HEK293 (cell line): ENCODE measurements at regions not wholly inside any gene's neighbourhood (a gene's known extent, or its start where the extent isn't known, plus 50 kb on each side); places are given as distances from the start of the nearest gene placed in this dataset.

Source experiments
- CTCF ChIA-PET: fragments of 350-600 bp; formaldehyde crosslinking; extraction: SDS; loops from one replicate; lab custom pipeline; 2021; ENCODE audit warnings: antibody characterized with exemption; lab: Yijun Ruan, JAX
- POLR2A ChIA-PET: fragments of 300-600 bp; formaldehyde crosslinking; extraction: SDS; loops from one replicate; lab custom pipeline; 2020; ENCODE audit warnings: antibody characterized with exemption, inconsistent platforms; lab: Yijun Ruan, JAX
- H3K27ac ChIP-seq: fragments of 200-500 bp; sonication (Bioruptor generic); 2 replicates; pipeline ENCODE4 v1.5.1; 2014; ENCODE audit warnings: low read depth, low read length, control low read depth, inconsistent platforms; ENCODE audit errors: extremely low read depth
- H3K36me3 ChIP-seq, 2 experiments: fragments of 200-500 bp in 1 of 2; sonication (Bioruptor generic) in 1 of 2; 1 replicate in 1 of 2; 2 replicates in 1 of 2; pipeline ENCODE4 v1.5.1; 2014 to 2017; ENCODE audit warnings: inconsistent platforms in 2 of 2, low read length in 2 of 2; ENCODE audit not compliant: control insufficient read depth in 2 of 2, insufficient read depth in 1 of 2
- H3K4me1 ChIP-seq: fragments of 200-500 bp; sonication (Bioruptor generic); 2 replicates; pipeline ENCODE4 v1.5.1; 2014; ENCODE audit warnings: mild to moderate bottlenecking, low read length, inconsistent platforms; ENCODE audit not compliant: control insufficient read depth, insufficient read depth
- H3K4me3 ChIP-seq: 2 replicates; pipeline ENCODE4 v1.5.1; 2011; ENCODE audit warnings: low read depth, mild to moderate bottlenecking, control low read depth, low read length, moderate library complexity
- H3K9me3 ChIP-seq: fragments of 200-500 bp; sonication (Bioruptor generic); 2 replicates; pipeline ENCODE4 v1.5.1; 2014; ENCODE audit warnings: low read depth, low read length, inconsistent platforms; ENCODE audit not compliant: control insufficient read depth, insufficient read depth
- BCL6B ChIP-seq: fragments of 450-650 bp; formaldehyde crosslinking; IDR thresholded peaks from 2 replicates; pipeline ENCODE4 v1.5.1; 2017; ENCODE audit warnings: missing biosample characterization, missing genetic modification characterization
- GLI2 ChIP-seq: fragments of 450-650 bp; formaldehyde crosslinking; IDR thresholded peaks from 2 replicates; pipeline ENCODE4; 2017; ENCODE audit warnings: missing biosample characterization, missing genetic modification characterization, low read depth, borderline replicate concordance
- IKZF3 ChIP-seq: fragments of 450-650 bp; IDR thresholded peaks from 2 replicates; pipeline ENCODE4 v1.5.0; 2018; ENCODE audit warnings: missing biosample characterization, mild to moderate bottlenecking, missing genetic modification characterization, moderate library complexity
- PATZ1 ChIP-seq: fragments of 450-650 bp; formaldehyde crosslinking; IDR thresholded peaks from 2 replicates; pipeline ENCODE4 v1.5.1; 2016; ENCODE audit warnings: missing biosample characterization, missing genetic modification characterization
- SP2 ChIP-seq: fragments of 450-650 bp; formaldehyde crosslinking; IDR thresholded peaks from 2 replicates; pipeline ENCODE4 v1.5.1; 2016; ENCODE audit warnings: missing biosample characterization, missing genetic modification characterization
- ZBTB1 ChIP-seq: fragments of 450-650 bp; formaldehyde crosslinking; IDR thresholded peaks from 2 replicates; pipeline ENCODE4 v1.5.1; 2016; ENCODE audit warnings: missing biosample characterization, missing genetic modification characterization
- ZBTB7A ChIP-seq: fragments of 450-650 bp; formaldehyde crosslinking; IDR thresholded peaks from 2 replicates; pipeline ENCODE4 v1.5.1; 2016; ENCODE audit warnings: low read depth, missing biosample characterization, missing genetic modification characterization
- ZEB2 ChIP-seq: fragments of 450-650 bp; formaldehyde crosslinking; IDR thresholded peaks from 2 replicates; pipeline ENCODE4 v1.5.1; 2016; ENCODE audit warnings: missing biosample characterization, missing genetic modification characterization
- ZNF10 ChIP-seq: fragments of 450-650 bp; formaldehyde crosslinking; IDR thresholded peaks from 2 replicates; pipeline ENCODE4 v1.5.1; 2017; ENCODE audit warnings: missing biosample characterization, missing genetic modification characterization
- ZNF140 ChIP-seq: fragments of 450-650 bp; formaldehyde crosslinking; IDR thresholded peaks from 2 replicates; pipeline ENCODE4 v1.5.1; 2016; ENCODE audit warnings: missing biosample characterization, missing genetic modification characterization
- ZNF169 ChIP-seq: fragments of 450-650 bp; formaldehyde crosslinking; IDR thresholded peaks from 2 replicates; pipeline ENCODE4 v1.5.1; 2016; ENCODE audit warnings: missing biosample characterization, missing genetic modification characterization
- ZNF274 ChIP-seq, 2 experiments: fragments of 200-500 bp in 1 of 2; fragments of 450-650 bp in 1 of 2; sonication (Bioruptor generic) in 1 of 2; formaldehyde crosslinking in 1 of 2; IDR thresholded peaks; 2 replicates each; pipeline versions ENCODE4 v1.5.1 to v1.6.1; 2014 to 2016; ENCODE audit warnings: borderline replicate concordance in 1 of 2, inconsistent platforms in 1 of 2, low read length in 1 of 2, missing biosample characterization in 1 of 2, missing genetic modification characterization in 1 of 2
- ZNF324 ChIP-seq: fragments of 450-650 bp; formaldehyde crosslinking; IDR thresholded peaks from 2 replicates; pipeline ENCODE4 v1.5.1; 2016; ENCODE audit warnings: missing biosample characterization, missing genetic modification characterization
- ZNF350 ChIP-seq: fragments of 450-650 bp; formaldehyde crosslinking; IDR thresholded peaks from 2 replicates; pipeline ENCODE4 v1.5.0; 2017; ENCODE audit warnings: missing biosample characterization, mild to moderate bottlenecking, missing genetic modification characterization
- ZNF423 ChIP-seq: fragments of 450-650 bp; formaldehyde crosslinking; IDR thresholded peaks from 2 replicates; pipeline ENCODE4 v1.5.1; 2016; ENCODE audit warnings: missing biosample characterization, missing genetic modification characterization
- ZNF488 ChIP-seq: fragments of 450-650 bp; formaldehyde crosslinking; IDR thresholded peaks from 2 replicates; pipeline ENCODE4 v1.5.1; 2016; ENCODE audit warnings: missing biosample characterization, missing genetic modification characterization
- ZNF548 ChIP-seq: fragments of 450-650 bp; formaldehyde crosslinking; IDR thresholded peaks from 2 replicates; pipeline ENCODE4 v1.5.1; 2016; ENCODE audit warnings: missing biosample characterization, missing genetic modification characterization
- ZNF791 ChIP-seq: fragments of 450-650 bp; formaldehyde crosslinking; IDR thresholded peaks from 2 replicates; pipeline ENCODE4 v1.5.1; 2016; ENCODE audit warnings: missing biosample characterization, missing genetic modification characterization
- ZSCAN23 ChIP-seq: fragments of 450-650 bp; formaldehyde crosslinking; IDR thresholded peaks from 2 replicates; pipeline ENCODE4 v1.5.1; 2016; ENCODE audit warnings: missing biosample characterization, missing genetic modification characterization
- TF ChIP-seq, protein P1 (sequence below): fragments of 450-650 bp; formaldehyde crosslinking; IDR thresholded peaks from 2 replicates; pipeline ENCODE4 v1.5.1; 2016; ENCODE audit warnings: missing biosample characterization, missing genetic modification characterization

DNA sequence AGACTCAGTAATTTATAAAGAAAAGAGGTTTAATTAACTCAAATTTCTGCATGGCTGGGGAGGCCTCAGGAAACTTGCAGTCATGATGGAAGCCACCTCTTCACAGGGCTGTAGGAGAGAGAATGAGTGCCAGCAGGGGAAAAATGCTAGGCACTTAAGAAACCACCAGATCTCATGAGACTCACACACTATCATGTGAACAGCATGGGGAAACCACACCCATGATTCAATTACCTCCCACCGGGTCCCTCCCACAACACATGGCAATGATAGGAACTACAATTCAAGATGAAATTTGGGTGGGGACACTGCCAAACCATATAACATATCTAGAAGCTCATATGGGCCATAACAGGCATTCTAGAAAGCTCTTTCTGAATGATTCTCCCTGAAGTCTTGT, 190.3 kb downstream of the WNT5A start:
- TF ChIP-seq ZSCAN23 (tag by site-specific recombination) = no peak
- TF ChIP-seq ZNF274 (IDR thresholded peaks at IDR 0.05; ENCODE audit: low read length) = no peak
- no peak for TF ChIP-seq ZNF274 (tag by site-specific recombination; IDR thresholded peaks at IDR 0.05; ENCODE audit: borderline replicate concordance)
- no peak for TF ChIP-seq ZNF423 (tag by site-specific recombination)
- no peak for TF ChIP-seq ZNF791 (tag by site-specific recombination)
- TF ChIP-seq ZNF548 (tag by site-specific recombination) = no peak
- TF ChIP-seq, protein P1, sequence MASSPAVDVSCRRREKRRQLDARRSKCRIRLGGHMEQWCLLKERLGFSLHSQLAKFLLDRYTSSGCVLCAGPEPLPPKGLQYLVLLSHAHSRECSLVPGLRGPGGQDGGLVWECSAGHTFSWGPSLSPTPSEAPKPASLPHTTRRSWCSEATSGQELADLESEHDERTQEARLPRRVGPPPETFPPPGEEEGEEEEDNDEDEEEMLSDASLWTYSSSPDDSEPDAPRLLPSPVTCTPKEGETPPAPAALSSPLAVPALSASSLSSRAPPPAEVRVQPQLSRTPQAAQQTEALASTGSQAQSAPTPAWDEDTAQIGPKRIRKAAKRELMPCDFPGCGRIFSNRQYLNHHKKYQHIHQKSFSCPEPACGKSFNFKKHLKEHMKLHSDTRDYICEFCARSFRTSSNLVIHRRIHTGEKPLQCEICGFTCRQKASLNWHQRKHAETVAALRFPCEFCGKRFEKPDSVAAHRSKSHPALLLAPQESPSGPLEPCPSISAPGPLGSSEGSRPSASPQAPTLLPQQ (tag by site-specific recombination) = no peak
- TF ChIP-seq ZNF169 (tag by site-specific recombination) = no peak
- TF ChIP-seq ZNF350 (tag by site-specific recombination) = no peak
- no peak for TF ChIP-seq ZBTB1 (tag by site-specific recombination)
- TF ChIP-seq ZEB2 (tag by site-specific recombination) = no peak
- TF ChIP-seq ZNF10 (tag by site-specific recombination) = no peak
- TF ChIP-seq PATZ1 = no peak
- no peak for TF ChIP-seq BCL6B
- TF ChIP-seq SP2 = no peak
- no peak for TF ChIP-seq IKZF3 (tag by site-specific recombination)
- no peak for TF ChIP-seq ZBTB7A (tag by site-specific recombination)
- TF ChIP-seq, all 188 proteins: peak for 0
- no peaks in the 10 kb centered on the region for H3K36me3 ChIP-seq
- H3K27ac ChIP-seq = no peak overlapping the region
- no peak overlapping the region for H3K4me3 ChIP-seq
- no peaks in the 10 kb centered on the region for H3K9me3 ChIP-seq
- POLR2A ChIA-PET = no interaction called here
- H3K4me1 ChIP-seq = peaks cover 3% of the 10 kb centered on the region
- CTCF ChIA-PET = no interaction called here

DNA sequence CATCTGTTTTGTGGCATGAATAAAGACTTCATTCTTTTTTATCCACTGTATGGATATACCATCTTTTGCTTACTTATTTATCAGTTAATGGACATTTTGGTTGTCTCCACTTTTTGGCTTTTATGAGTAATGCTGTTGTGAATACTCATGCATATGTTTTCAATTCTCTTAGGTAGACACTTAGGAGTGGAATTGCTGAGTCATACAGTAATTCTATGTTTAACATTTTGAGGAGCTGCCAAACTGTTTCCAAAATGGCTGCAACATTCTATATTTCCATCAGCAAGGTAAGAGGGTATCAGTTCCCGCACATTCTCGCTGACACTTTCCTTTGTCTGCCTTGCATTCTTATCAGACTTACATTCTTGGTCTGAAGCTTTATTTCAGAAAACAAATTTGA, 191.1 kb downstream of the WNT5A start:
- Histone ChIP-seq H3K9me3 (no peaks in the 10 kb centered on the region), H3K36me3 (no peaks in the 10 kb centered on the region), H3K4me3 (no peak overlapping the region), H3K27ac (no peak overlapping the region), H3K4me1 (peaks cover 3% of the 10 kb centered on the region)
- TF ChIP-seq ZNF488 (tag by site-specific recombination) (no peak), GLI2 (no peak), ZNF324 (no peak), ZNF140 (0 out of 2 replicates have a peak, but pooled peaks have one; percentile 7)
- CTCF ChIA-PET = no interaction called here
- POLR2A ChIA-PET = no interaction called here
